MCF 10A (cell line): ENCODE measurements at regions not wholly inside any gene's neighbourhood (a gene's known extent, or its start where the extent isn't known, plus 50 kb on each side); places are given as distances from the start of the nearest gene placed in this dataset.
A peak's percentile ranks its signal among the peaks of the same experiment; 100 is the strongest.

Experiments used
- BruUV-seq: library from RNA; stranded (reverse); fragments of 400-500 nt; replicated peaks from 2 replicates; lab custom pipeline; 2021; lab: Mats Ljungman, UMichigan
- CTCF ChIA-PET: fragments of 300-600 bp; sonication (Branson Sonifier 250); formaldehyde crosslinking; extraction: SDS; loops from one replicate; lab custom pipeline; 2021; ENCODE audit warnings: antibody characterized with exemption, inconsistent platforms; lab: Yijun Ruan, JAX
- POLR2A ChIA-PET: fragments of 300-600, 350-650 bp; sonication (Branson Sonifier 250); formaldehyde crosslinking; extraction: SDS; loops from one replicate; lab custom pipeline; 2020; ENCODE audit warnings: antibody characterized with exemption, inconsistent platforms; lab: Yijun Ruan, JAX
- DNase-seq: peaks from one replicate; pipeline ENCODE4 v3.0.0-alpha.2; 2018; ENCODE audit not compliant: unreplicated experiment
- H3K27ac Mint-ChIP-seq: one replicate; pipeline ENCODE4 v1.8.0; 2022; ENCODE audit warnings: mild to moderate bottlenecking, low read depth, mixed read lengths; ENCODE audit not compliant: unreplicated experiment
- H3K27me3 Mint-ChIP-seq: one replicate; pipeline ENCODE4 v1.8.0; 2022; ENCODE audit warnings: mixed read lengths; ENCODE audit not compliant: insufficient read depth, unreplicated experiment
- H3K36me3 Mint-ChIP-seq: one replicate; pipeline ENCODE4 v1.8.0; 2022; ENCODE audit warnings: mild to moderate bottlenecking, moderate library complexity, mixed read lengths; ENCODE audit not compliant: insufficient read depth, unreplicated experiment
- H3K4me1 Mint-ChIP-seq: one replicate; pipeline ENCODE4 v1.8.0; 2022; ENCODE audit warnings: mixed read lengths; ENCODE audit not compliant: insufficient read depth, unreplicated experiment
- H3K4me3 Mint-ChIP-seq: one replicate; pipeline ENCODE4 v1.8.0; 2022; ENCODE audit warnings: mild to moderate bottlenecking, moderate library complexity, mixed read lengths; ENCODE audit not compliant: unreplicated experiment
- H3K9me3 Mint-ChIP-seq: one replicate; pipeline ENCODE4 v1.8.0; 2022; ENCODE audit warnings: mixed read lengths; ENCODE audit not compliant: unreplicated experiment
- intact Hi-C: fragments of 100-400 bp; cut with micrococcal nuclease; formaldehyde crosslinking; loops from 2 replicates; pipeline ENCODE4 v1.14.1; 2022
- TF ChIP-seq, protein P1 (sequence below): fragments of 200-600 bp; IDR thresholded peaks from one replicate; pipeline ENCODE4 v1.8.0; 2022; ENCODE audit warnings: antibody characterized with exemption, mild to moderate bottlenecking; ENCODE audit not compliant: unreplicated experiment

DNA sequence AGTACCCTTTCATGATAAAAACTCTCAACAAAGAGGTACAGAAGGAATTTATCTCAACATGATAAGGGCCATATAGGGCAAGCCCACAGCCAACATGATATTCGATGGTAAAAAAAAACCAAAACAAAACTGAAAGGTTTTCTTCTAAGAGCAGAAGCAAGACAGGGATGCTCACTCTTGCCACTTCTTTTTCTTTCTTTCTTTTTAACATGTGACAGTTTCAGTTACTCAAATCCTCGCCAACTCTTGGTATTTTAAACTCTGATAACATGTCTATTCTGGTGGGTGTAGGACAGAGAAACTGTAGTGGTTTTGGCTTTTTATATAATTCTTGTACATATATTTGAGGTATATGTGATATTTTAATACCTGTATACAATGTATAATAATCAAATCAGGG lies 74.0 kb upstream of the NMNAT3 start:
- H3K4me1 Mint-ChIP-seq = no peaks in the 10 kb centered on the region
- BruUV-seq = no TSS peak
- DNase-seq = no peak
- H3K4me3 Mint-ChIP-seq = no peak overlapping the region
- TF ChIP-seq, protein P1, sequence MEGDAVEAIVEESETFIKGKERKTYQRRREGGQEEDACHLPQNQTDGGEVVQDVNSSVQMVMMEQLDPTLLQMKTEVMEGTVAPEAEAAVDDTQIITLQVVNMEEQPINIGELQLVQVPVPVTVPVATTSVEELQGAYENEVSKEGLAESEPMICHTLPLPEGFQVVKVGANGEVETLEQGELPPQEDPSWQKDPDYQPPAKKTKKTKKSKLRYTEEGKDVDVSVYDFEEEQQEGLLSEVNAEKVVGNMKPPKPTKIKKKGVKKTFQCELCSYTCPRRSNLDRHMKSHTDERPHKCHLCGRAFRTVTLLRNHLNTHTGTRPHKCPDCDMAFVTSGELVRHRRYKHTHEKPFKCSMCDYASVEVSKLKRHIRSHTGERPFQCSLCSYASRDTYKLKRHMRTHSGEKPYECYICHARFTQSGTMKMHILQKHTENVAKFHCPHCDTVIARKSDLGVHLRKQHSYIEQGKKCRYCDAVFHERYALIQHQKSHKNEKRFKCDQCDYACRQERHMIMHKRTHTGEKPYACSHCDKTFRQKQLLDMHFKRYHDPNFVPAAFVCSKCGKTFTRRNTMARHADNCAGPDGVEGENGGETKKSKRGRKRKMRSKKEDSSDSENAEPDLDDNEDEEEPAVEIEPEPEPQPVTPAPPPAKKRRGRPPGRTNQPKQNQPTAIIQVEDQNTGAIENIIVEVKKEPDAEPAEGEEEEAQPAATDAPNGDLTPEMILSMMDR = no peak
- intact Hi-C loops = no loop called here
- H3K27ac Mint-ChIP-seq = no peak overlapping the region
- H3K9me3 Mint-ChIP-seq = no peaks in the 10 kb centered on the region
- no peaks in the 10 kb centered on the region for H3K27me3 Mint-ChIP-seq
- H3K36me3 Mint-ChIP-seq = no peaks in the 10 kb centered on the region
- POLR2A ChIA-PET = no interaction called here
- CTCF ChIA-PET = interaction anchor here (0.7 kb wide), 1 partner anchor 163 kb away, joined by 3 read pairs; no protein-coding TSS in a partner anchor

- no TSS peak for BruUV-seq
- intact Hi-C loops = no loop called here
- CTCF ChIA-PET = interaction anchor here (1.1 to 1.2 kb wide), 2 partner anchors 29 to 1254 kb away, joined by 3 read pairs; no protein-coding TSS in a partner anchor
Measured at GRCh38 chr3:139746481-139746880, 68.7 kb upstream of the NMNAT3 start.

GRCh38 chr3:139745831-139746230 lies 68.1 kb upstream of the NMNAT3 start:
- Mint-ChIP-seq H3K4me1 (no peaks in the 10 kb centered on the region), H3K9me3 (no peaks in the 10 kb centered on the region), H3K27ac (no peak overlapping the region), H3K27me3 (peaks cover 10% of the 10 kb centered on the region), H3K36me3 (no peaks in the 10 kb centered on the region), H3K4me3 (no peak overlapping the region)
- CTCF ChIA-PET = interaction anchor here (1.1 to 1.2 kb wide), 2 partner anchors 28 to 1254 kb away, joined by 3 read pairs; no protein-coding TSS in a partner anchor
- POLR2A ChIA-PET = no interaction called here
- peak; percentile 41 for DNase-seq
- TF ChIP-seq, protein P1 = no peak
- intact Hi-C loops = no loop called here
- no TSS peak for BruUV-seq

More at GRCh38 chr3:139746481-139746880, 68.7 kb upstream of the NMNAT3 start:
- DNase-seq = no peak
- no peak overlapping the region for H3K27ac Mint-ChIP-seq
- H3K9me3 Mint-ChIP-seq = no peaks in the 10 kb centered on the region
- POLR2A ChIA-PET = interaction anchor here (0.6 kb wide), 1 partner anchor 163 kb away, joined by 4 read pairs; no protein-coding TSS in a partner anchor
- H3K36me3 Mint-ChIP-seq = no peaks in the 10 kb centered on the region
- peaks cover 10% of the 10 kb centered on the region for H3K27me3 Mint-ChIP-seq
- TF ChIP-seq, protein P1 = no peak
- H3K4me1 Mint-ChIP-seq = no peaks in the 10 kb centered on the region
- no peak overlapping the region for H3K4me3 Mint-ChIP-seq

GRCh38 chr3:139738697-139739096 lies 60.9 kb upstream of the NMNAT3 start:
- no TSS peak for BruUV-seq
- Mint-ChIP-seq H3K36me3 (no peaks in the 10 kb centered on the region), H3K27me3 (peaks cover 8% of the 10 kb centered on the region), H3K9me3 (no peaks in the 10 kb centered on the region), H3K4me1 (no peaks in the 10 kb centered on the region), H3K4me3 (no peak overlapping the region), H3K27ac (no peak overlapping the region)
- intact Hi-C loops = no loop called here
- TF ChIP-seq, protein P1 = no peak
- no peak for DNase-seq
- CTCF ChIA-PET = interaction anchor here (0.7 kb wide), 1 partner anchor 101 kb away, joined by 3 read pairs; no protein-coding TSS in a partner anchor
- POLR2A ChIA-PET = no interaction called here
